Amygdala (tissue), 56 donors: ENCODE measurements at regions not wholly inside any gene's neighbourhood (a gene's known extent, or its start where the extent isn't known, plus 50 kb on each side); places are given as distances from the start of the nearest gene placed in this dataset.

ENCODE experiments used
- DNase-seq, 56 donors: peaks; one replicate each; lab custom pipeline; 2025; lab: John Stamatoyannopoulos, UW

- DNase-seq, result no peak
Observed at GRCh38 chr11:23022854-23023253, 162.6 kb upstream of the CCDC179 start.

GRCh38 chr11:23023319-23023718, 163.0 kb upstream of the CCDC179 start:
- DNase-seq, result no peak

- DNase-seq, result no peak
Observed at GRCh38 chr11:23041001-23041503, 180.8 kb upstream of the CCDC179 start.

GRCh38 chr11:23058656-23059055, 198.4 kb upstream of the CCDC179 start:
- DNase-seq, result no peak

- no peak for DNase-seq
Observed at GRCh38 chr11:23063276-23063675, 203.0 kb upstream of the CCDC179 start.

- DNase-seq, result no peak
Observed at GRCh38 chr11:23078289-23078971, 218.2 kb upstream of the CCDC179 start.

GRCh38 chr11:23079382-23079813, 219.1 kb upstream of the CCDC179 start:
- DNase-seq, result no peak

- DNase-seq, result no peak
Observed at GRCh38 chr11:23087407-23087806, 227.1 kb upstream of the CCDC179 start.

- no peak for DNase-seq
Observed at GRCh38 chr11:23090659-23091058, 230.4 kb upstream of the CCDC179 start.

- no peak for DNase-seq
Observed at GRCh38 chr11:23095650-23096189, 235.4 kb upstream of the CCDC179 start.

- DNase-seq, result no peak
Observed at GRCh38 chr11:23097891-23098290, 237.6 kb upstream of the CCDC179 start.

GRCh38 chr11:23099256-23099655, 239.0 kb upstream of the CCDC179 start:
- no peak for DNase-seq

GRCh38 chr11:23100726-23101125, 240.5 kb upstream of the CCDC179 start:
- no peak for DNase-seq

- no peak for DNase-seq
Observed at GRCh38 chr11:23103416-23103815, 243.1 kb upstream of the CCDC179 start.

GRCh38 chr11:23111527-23111926, 251.3 kb upstream of the CCDC179 start:
- no peak for DNase-seq

- no peak for DNase-seq
Observed at GRCh38 chr11:23112390-23112789, 252.1 kb upstream of the CCDC179 start.

GRCh38 chr11:23112987-23113886, 253.0 kb upstream of the CCDC179 start:
- peak in 2 of 56 donors; percentile 4 to 6 for DNase-seq

GRCh38 chr11:23113887-23114216, 253.6 kb upstream of the CCDC179 start:
- no peak for DNase-seq

- DNase-seq, result no peak
Observed at GRCh38 chr11:23123753-23124152, 263.5 kb upstream of the CCDC179 start.

- DNase-seq, result no peak
Observed at GRCh38 chr11:23124249-23124648, 264.0 kb upstream of the CCDC179 start.

GRCh38 chr11:23124996-23125395, 264.7 kb upstream of the CCDC179 start:
- DNase-seq, result no peak
